OCI-LY7 (cell line): ENCODE measurements at regions not wholly inside any gene's neighbourhood (a gene's known extent, or its start where the extent isn't known, plus 50 kb on each side); places are given as distances from the start of the nearest gene placed in this dataset.

Experiments
- BruUV-seq: library from RNA; stranded (reverse); fragments of 400-500 nt; replicated peaks from 2 replicates; lab custom pipeline; 2021; lab: Mats Ljungman, UMichigan
- CTCF ChIA-PET: fragments of 300-600 bp; sonication (Branson Sonifier 250); formaldehyde crosslinking; loops from one replicate; lab custom pipeline; 2022; ENCODE audit warnings: antibody characterized with exemption; ENCODE audit not compliant: unreplicated experiment; lab: Charles Lee
- POLR2A ChIA-PET: fragments of 300-600 bp; sonication (Branson Sonifier 250); formaldehyde crosslinking; loops from one replicate; lab custom pipeline; 2022; ENCODE audit warnings: antibody characterized with exemption; lab: Charles Lee
- DNase-seq: peaks from one replicate; pipeline ENCODE4 v3.0.0-alpha.2; 2015; ENCODE audit warnings: low spot score
- H2AFZ ChIP-seq: fragments of 200-600 bp; sonication (generic), shearing (Covaris generic); 2 replicates; pipeline ENCODE4 v1.6.1; 2014; ENCODE audit warnings: mild to moderate bottlenecking, antibody characterized with exemption, low read length, moderate library complexity
- H3K27ac ChIP-seq: fragments of 200-600 bp; sonication (generic); 2 replicates; pipeline ENCODE4 v1.5.1; 2014; ENCODE audit warnings: mixed run types, low read depth, mild to moderate bottlenecking, moderate library complexity, low read length, inconsistent platforms; ENCODE audit not compliant: poor library complexity, severe bottlenecking
- H3K36me3 ChIP-seq: fragments of 200-600 bp; sonication (generic); 2 replicates; pipeline ENCODE4 v1.6.1; 2014; ENCODE audit warnings: mild to moderate bottlenecking, antibody characterized with exemption, low read length, moderate library complexity, mixed read lengths; ENCODE audit not compliant: insufficient read depth
- H3K4me1 ChIP-seq: fragments of 200-600 bp; sonication (generic); 2 replicates; pipeline ENCODE4 v1.5.1; 2014; ENCODE audit warnings: mild to moderate bottlenecking, low read length; ENCODE audit not compliant: insufficient read depth, poor library complexity, severe bottlenecking
- H3K4me2 ChIP-seq: fragments of 200-600 bp; sonication (generic); 2 replicates; pipeline ENCODE4 v1.6.1; 2014; ENCODE audit warnings: mild to moderate bottlenecking, low read length
- H3K4me3 ChIP-seq: fragments of 200-600 bp; sonication (generic); 2 replicates; pipeline ENCODE4 v1.5.1; 2014; ENCODE audit warnings: mild to moderate bottlenecking, low read depth, low read length; ENCODE audit not compliant: poor library complexity, severe bottlenecking
- H3K79me2 ChIP-seq: fragments of 200-600 bp; sonication (generic); 2 replicates; pipeline ENCODE4 v1.6.1; 2016; ENCODE audit warnings: low read depth, mild to moderate bottlenecking, low read length, moderate library complexity, mixed read lengths; ENCODE audit not compliant: insufficient read depth
- H3K9me2 ChIP-seq: fragments of 200-600 bp; sonication (generic); 2 replicates; pipeline ENCODE4 v1.6.1; 2016; ENCODE audit warnings: mild to moderate bottlenecking, low read length, mixed read lengths; ENCODE audit not compliant: insufficient read depth
- H3K9me3 ChIP-seq: fragments of 200-600 bp; sonication (generic); 2 replicates; pipeline ENCODE4 v1.6.1; 2014; ENCODE audit warnings: mild to moderate bottlenecking, mixed run types, low read length, mixed read lengths
- H4K20me1 ChIP-seq: fragments of 200-600 bp; sonication (generic); 2 replicates; pipeline ENCODE4 v1.6.1; 2014; ENCODE audit warnings: mild to moderate bottlenecking, antibody characterized with exemption, low read length, moderate library complexity, mixed read lengths; ENCODE audit not compliant: insufficient read depth
- EZH2phosphoT487 ChIP-seq: fragments of 200-600 bp; sonication (generic); IDR thresholded peaks from 2 replicates; pipeline ENCODE4 v1.6.1; 2018; ENCODE audit warnings: low read depth, borderline replicate concordance, mild to moderate bottlenecking, mixed run types, antibody characterized with exemption, low read length, moderate library complexity, mixed read lengths
- intact Hi-C: fragments of 100-400 bp; cut with micrococcal nuclease; formaldehyde crosslinking; loops from one replicate; pipeline ENCODE4 v1.10.0; 2022; ENCODE audit not compliant: unreplicated experiment
- TF ChIP-seq, protein P1 (sequence below): fragments of 200-600 bp; sonication (generic); conservative IDR thresholded peaks from 2 replicates; pipeline ENCODE4 v1.5.1; 2014; ENCODE audit warnings: mild to moderate bottlenecking, antibody characterized with exemption, low read length, moderate library complexity, mixed read lengths

DNA sequence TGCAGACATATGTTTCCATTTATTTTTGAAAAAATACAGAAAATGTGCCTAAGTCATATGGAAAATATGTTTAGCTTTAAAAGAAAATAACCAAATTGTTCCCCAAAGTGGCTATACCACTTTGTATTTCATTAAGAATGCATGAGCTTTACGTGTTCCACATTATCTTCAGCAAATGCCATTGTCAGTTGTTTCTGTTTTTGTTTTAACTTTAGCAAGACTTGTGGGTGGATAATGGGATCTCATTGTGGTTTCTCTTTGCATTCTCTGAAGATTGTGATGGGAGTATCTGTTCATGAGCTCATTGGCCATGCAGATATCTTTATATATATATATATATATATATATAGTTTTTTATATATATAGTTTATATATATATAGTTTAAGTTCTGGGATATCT, 181.5 kb downstream of the CCER1 start:
- Histone ChIP-seq H3K4me3 (no peak overlapping the region), H3K4me2 (no peak overlapping the region), H4K20me1 (no peaks in the 10 kb centered on the region), H3K9me3 (no peaks in the 10 kb centered on the region), H3K36me3 (no peaks in the 10 kb centered on the region), H3K79me2 (no peaks in the 10 kb centered on the region), H3K9me2 (no peaks in the 10 kb centered on the region), H3K27ac (no peak overlapping the region), H2AFZ (no peak overlapping the region), H3K4me1 (no peaks in the 10 kb centered on the region)
- ChIA-PET POLR2A (interaction anchor here (0.7 to 1.1 kb wide), 3 partner anchors 10 to 260 kb away, joined by 3 to 4 read pairs (median 3); no protein-coding TSS in a partner anchor), CTCF (no interaction called here)
- no TSS peak for BruUV-seq
- no peak for DNase-seq
- TF ChIP-seq, protein P1, sequence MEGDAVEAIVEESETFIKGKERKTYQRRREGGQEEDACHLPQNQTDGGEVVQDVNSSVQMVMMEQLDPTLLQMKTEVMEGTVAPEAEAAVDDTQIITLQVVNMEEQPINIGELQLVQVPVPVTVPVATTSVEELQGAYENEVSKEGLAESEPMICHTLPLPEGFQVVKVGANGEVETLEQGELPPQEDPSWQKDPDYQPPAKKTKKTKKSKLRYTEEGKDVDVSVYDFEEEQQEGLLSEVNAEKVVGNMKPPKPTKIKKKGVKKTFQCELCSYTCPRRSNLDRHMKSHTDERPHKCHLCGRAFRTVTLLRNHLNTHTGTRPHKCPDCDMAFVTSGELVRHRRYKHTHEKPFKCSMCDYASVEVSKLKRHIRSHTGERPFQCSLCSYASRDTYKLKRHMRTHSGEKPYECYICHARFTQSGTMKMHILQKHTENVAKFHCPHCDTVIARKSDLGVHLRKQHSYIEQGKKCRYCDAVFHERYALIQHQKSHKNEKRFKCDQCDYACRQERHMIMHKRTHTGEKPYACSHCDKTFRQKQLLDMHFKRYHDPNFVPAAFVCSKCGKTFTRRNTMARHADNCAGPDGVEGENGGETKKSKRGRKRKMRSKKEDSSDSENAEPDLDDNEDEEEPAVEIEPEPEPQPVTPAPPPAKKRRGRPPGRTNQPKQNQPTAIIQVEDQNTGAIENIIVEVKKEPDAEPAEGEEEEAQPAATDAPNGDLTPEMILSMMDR, result no peak
- TF ChIP-seq EZH2phosphoT487, result no peak
- intact Hi-C loops, result no loop called here

DNA sequence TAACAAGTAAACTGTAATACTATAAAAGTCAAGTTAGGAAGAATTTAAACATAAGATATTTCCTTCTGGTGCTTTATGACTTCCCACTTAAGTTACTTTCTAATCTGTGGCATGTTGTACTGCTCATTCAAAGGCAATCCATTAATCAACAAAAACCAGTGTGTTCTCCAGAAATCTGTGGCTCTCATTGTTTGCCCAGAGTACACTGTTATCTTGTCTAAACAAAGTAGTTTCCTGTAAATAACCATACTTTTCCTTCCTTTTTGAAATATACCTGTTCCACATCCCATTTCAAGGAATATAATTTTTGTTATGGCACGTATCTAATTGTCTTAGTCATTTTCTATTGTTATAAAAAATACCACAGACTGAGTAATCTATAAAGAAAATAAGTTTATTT, 184.1 kb downstream of the CCER1 start:
- ChIA-PET CTCF (no interaction called here), POLR2A (no interaction called here)
- Histone ChIP-seq H3K9me2 (no peaks in the 10 kb centered on the region), H3K36me3 (no peaks in the 10 kb centered on the region), H3K79me2 (no peaks in the 10 kb centered on the region), H3K9me3 (no peaks in the 10 kb centered on the region), H3K4me3 (no peak overlapping the region), H3K4me2 (no peak overlapping the region), H2AFZ (no peak overlapping the region), H3K4me1 (no peaks in the 10 kb centered on the region), H4K20me1 (no peaks in the 10 kb centered on the region), H3K27ac (no peak overlapping the region)
- DNase-seq, result no peak
- intact Hi-C loops, result no loop called here
- no TSS peak for BruUV-seq
- TF ChIP-seq EZH2phosphoT487, result no peak
- TF ChIP-seq, protein P1, result no peak

DNA sequence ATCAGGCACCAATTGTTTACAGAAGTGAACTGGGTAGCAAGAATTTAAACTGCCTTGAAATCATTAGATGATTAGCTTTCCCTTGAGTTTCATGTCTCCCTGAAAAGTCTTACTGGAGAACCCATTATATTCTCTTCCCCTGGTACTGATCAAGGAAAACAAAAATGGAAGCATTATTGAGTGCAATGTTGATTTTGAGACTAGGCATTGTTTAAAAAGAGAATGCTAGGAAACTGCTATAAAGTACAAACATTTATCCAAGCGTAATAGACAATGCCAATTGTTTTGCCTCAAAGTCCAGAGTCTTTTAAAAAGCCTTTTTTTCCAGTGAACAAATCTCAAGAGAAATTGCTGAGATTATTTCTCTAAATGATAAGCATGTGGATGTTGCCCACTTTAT, 197.0 kb downstream of the CCER1 start:
- no peak for DNase-seq
- CTCF ChIA-PET, result no interaction called here
- no peaks in the 10 kb centered on the region for H4K20me1 ChIP-seq
- TF ChIP-seq EZH2phosphoT487, result no peak
- TF ChIP-seq, protein P1, result no peak
- no peak overlapping the region for H3K27ac ChIP-seq
- H3K4me3 ChIP-seq, result no peak overlapping the region
- no peaks in the 10 kb centered on the region for H3K9me2 ChIP-seq
- no TSS peak for BruUV-seq
- H3K4me1 ChIP-seq, result no peaks in the 10 kb centered on the region
- H3K9me3 ChIP-seq, result no peaks in the 10 kb centered on the region
- no peak overlapping the region for H2AFZ ChIP-seq
- H3K4me2 ChIP-seq, result no peak overlapping the region
- intact Hi-C loops, result no loop called here
- H3K36me3 ChIP-seq, result no peaks in the 10 kb centered on the region
- H3K79me2 ChIP-seq, result no peaks in the 10 kb centered on the region
- POLR2A ChIA-PET, result interaction anchor here (0.9 kb wide), 1 partner anchor 11 kb away, joined by 3 read pairs; no protein-coding TSS in a partner anchor
